ENCODE measurements at regions not wholly inside any gene's neighbourhood (a gene's known extent, or its start where the extent isn't known, plus 50 kb on each side); places are given as distances from the start of the nearest gene placed in this dataset.

GRCh38 chr4:111267786-111268185 lies 644.9 kb upstream of the PITX2 start:
- Histone ChIP-seq H3K4me1 (no peaks in the 10 kb centered on the region), H3K27me3 (no peaks in the 10 kb centered on the region), H3K27ac (no peak overlapping the region), H3K9me3 (no peaks in the 10 kb centered on the region), H3K36me3 (no peaks in the 10 kb centered on the region), H3K4me3 (no peak overlapping the region)
- no peak for TF ChIP-seq POLR2A (IDR thresholded peaks at IDR 0.05)
- TF ChIP-seq, protein P1, sequence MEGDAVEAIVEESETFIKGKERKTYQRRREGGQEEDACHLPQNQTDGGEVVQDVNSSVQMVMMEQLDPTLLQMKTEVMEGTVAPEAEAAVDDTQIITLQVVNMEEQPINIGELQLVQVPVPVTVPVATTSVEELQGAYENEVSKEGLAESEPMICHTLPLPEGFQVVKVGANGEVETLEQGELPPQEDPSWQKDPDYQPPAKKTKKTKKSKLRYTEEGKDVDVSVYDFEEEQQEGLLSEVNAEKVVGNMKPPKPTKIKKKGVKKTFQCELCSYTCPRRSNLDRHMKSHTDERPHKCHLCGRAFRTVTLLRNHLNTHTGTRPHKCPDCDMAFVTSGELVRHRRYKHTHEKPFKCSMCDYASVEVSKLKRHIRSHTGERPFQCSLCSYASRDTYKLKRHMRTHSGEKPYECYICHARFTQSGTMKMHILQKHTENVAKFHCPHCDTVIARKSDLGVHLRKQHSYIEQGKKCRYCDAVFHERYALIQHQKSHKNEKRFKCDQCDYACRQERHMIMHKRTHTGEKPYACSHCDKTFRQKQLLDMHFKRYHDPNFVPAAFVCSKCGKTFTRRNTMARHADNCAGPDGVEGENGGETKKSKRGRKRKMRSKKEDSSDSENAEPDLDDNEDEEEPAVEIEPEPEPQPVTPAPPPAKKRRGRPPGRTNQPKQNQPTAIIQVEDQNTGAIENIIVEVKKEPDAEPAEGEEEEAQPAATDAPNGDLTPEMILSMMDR (IDR thresholded peaks at IDR 0.05), result no peak
- intact Hi-C loops (cut with DNase I), result no loop called here
- DNase-seq (no peak), ATAC-seq (no peak)
- WGBS (ENCODE audit: insufficient coverage, low coverage, low lambda C conversion rate, missing lambda C conversion rate), result 32% methylated on average over 2 of the region's 2 CpGs

GRCh38 chr4:111268769-111269414 lies 646.0 kb upstream of the PITX2 start:
- Histone ChIP-seq H3K9me3 (no peaks in the 10 kb centered on the region), H3K27ac (no peak overlapping the region), H3K36me3 (no peaks in the 10 kb centered on the region), H3K4me1 (no peaks in the 10 kb centered on the region), H3K4me3 (no peak overlapping the region), H3K27me3 (no peaks in the 10 kb centered on the region)
- TF ChIP-seq POLR2A (IDR thresholded peaks at IDR 0.05), result no peak
- TF ChIP-seq, protein P1 (IDR thresholded peaks at IDR 0.05), result no peak
- DNase-seq, result no peak
- 79% methylated on average over 2 of the region's 2 CpGs for WGBS (ENCODE audit: insufficient coverage, low coverage, low lambda C conversion rate, missing lambda C conversion rate)
- intact Hi-C loops (cut with DNase I), result no loop called here
- ATAC-seq, result no peak

- 6% methylated on average over 2 of the region's 2 CpGs for WGBS (ENCODE audit: insufficient coverage, low coverage, low lambda C conversion rate, missing lambda C conversion rate)
- intact Hi-C loops (cut with DNase I), result no loop called here
- Histone ChIP-seq H3K9me3 (no peaks in the 10 kb centered on the region), H3K27me3 (no peaks in the 10 kb centered on the region), H3K4me1 (no peaks in the 10 kb centered on the region), H3K4me3 (no peak overlapping the region), H3K27ac (no peak overlapping the region), H3K36me3 (no peaks in the 10 kb centered on the region)
- no peak for TF ChIP-seq POLR2A (IDR thresholded peaks at IDR 0.05)
- no peak for DNase-seq
- no peak for ATAC-seq
Measured at GRCh38 chr4:111269439-111269838, 646.6 kb upstream of the PITX2 start.

DNA sequence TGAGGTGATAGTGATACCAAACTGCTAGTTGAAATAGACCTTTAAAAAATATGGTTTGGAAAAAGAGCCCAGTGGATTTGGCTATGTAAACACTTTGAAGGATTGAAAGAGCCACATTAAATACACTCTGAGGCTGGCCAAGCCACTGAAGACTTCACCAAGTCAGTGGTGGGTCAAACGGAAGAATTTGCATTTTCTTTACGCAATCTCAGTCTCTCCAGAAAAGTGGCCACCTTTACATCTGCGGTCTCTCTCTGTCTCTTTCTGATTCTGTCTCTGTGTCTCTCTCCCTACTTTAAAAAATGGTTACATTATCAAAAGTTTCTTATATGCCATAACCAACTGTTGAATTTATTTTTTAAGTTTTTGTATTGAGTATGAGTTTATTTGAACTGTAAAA lies 651.2 kb upstream of the PITX2 start:
- no peaks in the 10 kb centered on the region for H3K36me3 ChIP-seq
- no peaks in the 10 kb centered on the region for H3K9me3 ChIP-seq
- intact Hi-C loops (cut with DNase I), result no loop called here
- WGBS (ENCODE audit: insufficient coverage, low coverage, low lambda C conversion rate, missing lambda C conversion rate), result 74% methylated on average over 3 of the region's 3 CpGs
- no peaks in the 10 kb centered on the region for H3K27me3 ChIP-seq
- DNase-seq (no peak), ATAC-seq (no peak)
- TF ChIP-seq, protein P1 (IDR thresholded peaks at IDR 0.05), result no peak
- no peak for TF ChIP-seq POLR2A (IDR thresholded peaks at IDR 0.05)
- H3K4me3 ChIP-seq, result no peak overlapping the region
- H3K27ac ChIP-seq, result no peak overlapping the region
- no peaks in the 10 kb centered on the region for H3K4me1 ChIP-seq

DNA sequence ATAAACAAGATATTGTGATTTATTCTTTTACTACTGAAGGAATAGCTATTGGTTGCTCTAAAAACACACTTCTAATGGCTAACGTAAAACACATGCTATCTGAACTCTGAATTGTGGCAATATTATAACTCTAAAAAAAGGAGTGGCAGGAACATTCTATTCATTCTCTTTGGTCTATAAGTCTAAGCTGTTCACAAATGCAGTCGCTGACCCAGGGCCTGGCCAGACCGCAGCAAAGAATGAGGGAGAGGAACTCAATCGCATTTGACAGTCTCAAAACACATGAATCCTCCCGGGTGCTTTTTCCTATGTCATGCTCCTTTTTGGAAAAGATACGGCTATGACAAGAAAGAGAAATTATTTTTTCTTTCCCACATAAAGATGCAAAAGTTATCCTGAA lies 651.6 kb upstream of the PITX2 start:
- DNase-seq (no peak), ATAC-seq (no peak)
- intact Hi-C loops (cut with DNase I), result no loop called here
- TF ChIP-seq, protein P1 (IDR thresholded peaks at IDR 0.05), result no peak
- 72% methylated on average over 6 of the region's 6 CpGs for WGBS (ENCODE audit: insufficient coverage, low coverage, low lambda C conversion rate, missing lambda C conversion rate)
- Histone ChIP-seq H3K27me3 (no peaks in the 10 kb centered on the region), H3K4me3 (no peak overlapping the region), H3K9me3 (no peaks in the 10 kb centered on the region), H3K27ac (no peak overlapping the region), H3K36me3 (no peaks in the 10 kb centered on the region), H3K4me1 (no peaks in the 10 kb centered on the region)

Data from right lobe of liver (tissue), 6 donors.